Sigmoid colon (tissue), 3 donors: ENCODE measurements at regions not wholly inside any gene's neighbourhood (a gene's known extent, or its start where the extent isn't known, plus 50 kb on each side); places are given as distances from the start of the nearest gene placed in this dataset.

Experiments
- CTCF ChIP-seq, 4 experiments: fragments of 450-650 bp in 3 of 4; fragments of 200-600 bp in 1 of 4; IDR thresholded peaks; one replicate each; pipeline ENCODE4 v1.5.1; 2016 to 2019; ENCODE audit warnings: antibody characterized with exemption in 4 of 4, mild to moderate bottlenecking in 3 of 4, moderate library complexity in 2 of 4
- POLR2A ChIP-seq, 2 donors: fragments of 450-650 bp; IDR thresholded peaks; one replicate each; pipeline ENCODE4 v1.6.1; 2016; ENCODE audit warnings: antibody characterized with exemption in 2 of 2, mild to moderate bottlenecking in 2 of 2, moderate library complexity in 2 of 2

- TF ChIP-seq POLR2A (IDR thresholded peaks at IDR 0.05) (no peak), CTCF (IDR thresholded peaks at IDR 0.05) (no peak)
These were observed 87.8 kb upstream of the NCOR2 start for GRCh38 chr12:124655048-124655697.
